HCT116 (cell line): ENCODE measurements at regions not wholly inside any gene's neighbourhood (a gene's known extent, or its start where the extent isn't known, plus 50 kb on each side); places are given as distances from the start of the nearest gene placed in this dataset.

Source experiments
- ATAC-seq: fragments of 200-7000 bp; cut with Tn5 transposase; 2 replicates; pipeline ENCODE4 v1.9.1; 2020; ENCODE audit warnings: mild to moderate bottlenecking, moderate library complexity
- BruUV-seq: library from RNA; stranded (reverse); fragments of 400-500 nt; replicated peaks from 2 replicates; lab custom pipeline; 2021; lab: Mats Ljungman, UMichigan
- CTCF ChIA-PET: fragments of 300-600 bp; sonication (Branson Sonifier 250); formaldehyde crosslinking; loops from one replicate; lab custom pipeline; 2021; ENCODE audit warnings: antibody characterized with exemption; lab: Charles Lee
- POLR2A ChIA-PET: fragments of 300-600, 350-600 bp; sonication (Branson Sonifier 250); formaldehyde crosslinking; loops from one replicate; lab custom pipeline; 2021; ENCODE audit warnings: antibody characterized with exemption; lab: Charles Lee
- RAD21 ChIA-PET, 2 experiments: fragments of 300-600 bp; sonication (Branson Sonifier 250); formaldehyde crosslinking; loops; one replicate each; lab custom pipeline; 2023; ENCODE audit warnings: low total read pairs in 2 of 2; ENCODE audit not compliant: uncharacterized antibody in 2 of 2, unreplicated experiment in 2 of 2, low non-redundant PET in 1 of 2; lab: Charles Lee
- DNase-seq: peaks from one replicate; pipeline ENCODE4 v3.0.0-alpha.2; 2010; ENCODE audit warnings: low read depth, low spot score
- H2AFZ ChIP-seq: fragments of 200-600 bp; shearing (Covaris generic), sonication (generic); 2 replicates; pipeline ENCODE4 v1.6.1; 2017; ENCODE audit warnings: low read depth, mixed run types, mixed read lengths, antibody characterized with exemption, low read length; ENCODE audit not compliant: poor library complexity, severe bottlenecking
- H3K27ac ChIP-seq: 2 replicates; pipeline ENCODE4 v1.5.1; 2012; ENCODE audit warnings: low read depth, low read length
- H3K27me3 ChIP-seq: fragments of 200-600 bp; sonication (generic); 2 replicates; pipeline ENCODE4 v1.6.1; 2016; ENCODE audit warnings: mixed run types, low read length, mixed read lengths; ENCODE audit not compliant: insufficient read depth
- H3K36me3 ChIP-seq, 2 experiments: fragments of 200-500 bp in 1 of 2; fragments of 200-600 bp in 1 of 2; sonication (Bioruptor generic) in 1 of 2; sonication (generic) in 1 of 2; 2 replicates each; pipeline versions ENCODE4 v1.5.1 to v1.6.1; 2014 to 2016; ENCODE audit warnings: low read length in 2 of 2, inconsistent platforms in 1 of 2, mixed read lengths in 1 of 2, mixed run types in 1 of 2; ENCODE audit not compliant: insufficient read depth in 2 of 2, control insufficient read depth in 1 of 2
- H3K4me1 ChIP-seq, 2 experiments: fragments of 200-600 bp in 1 of 2; sonication (generic) in 1 of 2; 2 replicates each; pipeline versions ENCODE4 v1.5.1 to v1.6.1; 2012 to 2017; ENCODE audit warnings: low read length in 2 of 2, inconsistent platforms in 1 of 2, mild to moderate bottlenecking in 1 of 2, mixed read lengths in 1 of 2, mixed run types in 1 of 2, moderate library complexity in 1 of 2; ENCODE audit not compliant: insufficient read depth in 2 of 2, control insufficient read depth in 1 of 2
- H3K4me2 ChIP-seq: fragments of 200-600 bp; sonication (generic); 2 replicates; pipeline ENCODE4 v1.6.1; 2017; ENCODE audit warnings: mixed run types, low read length, mixed read lengths
- H3K4me3 ChIP-seq, 2 experiments: fragments of 200-600 bp in 1 of 2; sonication (generic) in 1 of 2; replicated peaks in 1 of 2; 2 replicates each; pipeline ENCODE4 v1.5.1; 2011 to 2016; ENCODE audit warnings: low read length in 2 of 2, control low read depth in 1 of 2, low read depth in 1 of 2, mild to moderate bottlenecking in 1 of 2, mixed read lengths in 1 of 2, mixed run types in 1 of 2
- H3K79me2 ChIP-seq: fragments of 200-600 bp; sonication (generic); 2 replicates; pipeline ENCODE4 v1.6.1; 2017; ENCODE audit warnings: mild to moderate bottlenecking, mixed run types, low read length, moderate library complexity, mixed read lengths; ENCODE audit not compliant: insufficient read depth
- H3K9ac ChIP-seq: fragments of 200-600 bp; sonication (generic); 2 replicates; pipeline ENCODE4 v1.6.1; 2016; ENCODE audit warnings: low read length, mixed read lengths
- H3K9me2 ChIP-seq: fragments of 200-600 bp; sonication (generic), shearing (Covaris generic); 2 replicates; pipeline ENCODE4 v1.6.1; 2017; ENCODE audit warnings: mixed run types, mild to moderate bottlenecking, moderate library complexity; ENCODE audit not compliant: insufficient read depth
- H3K9me3 ChIP-seq, 2 experiments: fragments of 200-500 bp in 1 of 2; fragments of 200-600 bp in 1 of 2; sonication (Bioruptor generic) in 1 of 2; sonication (generic) in 1 of 2; 2 replicates each; pipeline ENCODE4 v1.6.1; 2014 to 2017; ENCODE audit warnings: low read length in 2 of 2, mixed read lengths in 2 of 2, inconsistent platforms in 1 of 2, low read depth in 1 of 2, mild to moderate bottlenecking in 1 of 2, mixed run types in 1 of 2, moderate library complexity in 1 of 2; ENCODE audit not compliant: control insufficient read depth in 1 of 2, insufficient read depth in 1 of 2
- H4K20me1 ChIP-seq: fragments of 200-600 bp; sonication (generic), shearing (Covaris generic); 2 replicates; pipeline ENCODE4 v1.6.1; 2017; ENCODE audit warnings: mixed run types, mild to moderate bottlenecking, moderate library complexity; ENCODE audit not compliant: insufficient read depth
- CBX3 ChIP-seq: IDR thresholded peaks from 2 replicates; pipeline ENCODE4 v1.6.1; 2012; ENCODE audit warnings: low read depth
- CEBPB ChIP-seq: IDR thresholded peaks from 2 replicates; pipeline ENCODE4 v1.6.1; 2012; ENCODE audit warnings: low read depth
- EGR1 ChIP-seq: IDR thresholded peaks from 2 replicates; pipeline ENCODE4 v1.6.1; 2012; ENCODE audit warnings: low read depth
- ELF1 ChIP-seq: IDR thresholded peaks from 2 replicates; pipeline ENCODE4 v1.6.1; 2012; ENCODE audit warnings: low read depth, borderline replicate concordance
- EZH2 ChIP-seq: fragments of 200-600 bp; sonication (generic); IDR thresholded peaks from 2 replicates; pipeline ENCODE4 v1.6.1; 2017; ENCODE audit warnings: antibody characterized with exemption, mixed run types
- FOSL1 ChIP-seq: IDR thresholded peaks from 2 replicates; pipeline ENCODE4 v1.6.1; 2012; ENCODE audit warnings: low read depth
- JUND ChIP-seq: IDR thresholded peaks from 2 replicates; pipeline ENCODE4 v1.6.1; 2012
- POLR2A ChIP-seq: IDR thresholded peaks from 2 replicates; pipeline ENCODE4 v1.7.0; 2011; ENCODE audit warnings: borderline replicate concordance; ENCODE audit not compliant: insufficient read depth, insufficient read length; ENCODE audit errors: extremely low read depth
- POLR2AphosphoS5 ChIP-seq: IDR thresholded peaks from 2 replicates; pipeline ENCODE4 v1.6.1; 2011; ENCODE audit warnings: mild to moderate bottlenecking, low read depth, low read length, moderate library complexity
- RAD21 ChIP-seq: IDR thresholded peaks from 2 replicates; pipeline ENCODE4 v1.6.1; 2012; ENCODE audit warnings: low read depth, mild to moderate bottlenecking
- SIN3A ChIP-seq: IDR thresholded peaks from 2 replicates; pipeline ENCODE4 v1.6.1; 2012; ENCODE audit warnings: low read depth
- SRF ChIP-seq: IDR thresholded peaks from 2 replicates; pipeline ENCODE4 v1.6.1; 2012; ENCODE audit warnings: low read depth
- TCF7L2 ChIP-seq: IDR thresholded peaks from 2 replicates; pipeline ENCODE4 v1.7.0; 2011; ENCODE audit warnings: borderline replicate concordance, inconsistent platforms; ENCODE audit not compliant: insufficient read depth, insufficient read length; ENCODE audit errors: extremely low read depth
- YY1 ChIP-seq: IDR thresholded peaks from 2 replicates; pipeline ENCODE4 v1.6.1; 2011; ENCODE audit warnings: low read length, low read depth, moderate library complexity, mild to moderate bottlenecking; ENCODE audit not compliant: insufficient replicate concordance; ENCODE audit errors: extremely low read depth
- ZFX ChIP-seq: fragments of 450-650 bp; IDR thresholded peaks from 2 replicates; pipeline ENCODE4 v1.6.1; 2017
- ZNF274 ChIP-seq: fragments of 200-500 bp; sonication (Bioruptor generic); IDR thresholded peaks from 2 replicates; pipeline ENCODE4 v1.6.1; 2014; ENCODE audit warnings: mild to moderate bottlenecking, low read depth, low read length, inconsistent platforms
- intact Hi-C: fragments of 100-400 bp; cut with micrococcal nuclease; formaldehyde crosslinking; loops from 2 replicates; pipeline ENCODE4 v1.10.0; 2022
- TF ChIP-seq, protein P1 (sequence below): IDR thresholded peaks from 2 replicates; pipeline ENCODE4 v1.6.1; 2012; ENCODE audit warnings: low read depth
- TF ChIP-seq, protein P2 (sequence below), 3 experiments: fragments of 200-600 bp in 1 of 3; sonication (generic) in 1 of 3; IDR thresholded peaks in 2 of 3; conservative IDR thresholded peaks in 1 of 3; 2 replicates each; pipeline ENCODE4 v1.5.1; 2012 to 2017; ENCODE audit warnings: low read depth in 2 of 3, low read length in 2 of 3, antibody characterized with exemption in 1 of 3, borderline replicate concordance in 1 of 3, control low read depth in 1 of 3, mild to moderate bottlenecking in 1 of 3, mixed read lengths in 1 of 3, mixed run types in 1 of 3, moderate library complexity in 1 of 3; ENCODE audit not compliant: insufficient read depth in 1 of 3
- TF ChIP-seq, protein P3 (sequence below): IDR thresholded peaks from 2 replicates; pipeline ENCODE4 v1.6.1; 2012
- TF ChIP-seq, protein P4 (sequence below): IDR thresholded peaks from 2 replicates; pipeline ENCODE4 v1.6.1; 2011; ENCODE audit warnings: mild to moderate bottlenecking, low read length, moderate library complexity; ENCODE audit not compliant: insufficient replicate concordance; ENCODE audit errors: extremely low read depth

DNA sequence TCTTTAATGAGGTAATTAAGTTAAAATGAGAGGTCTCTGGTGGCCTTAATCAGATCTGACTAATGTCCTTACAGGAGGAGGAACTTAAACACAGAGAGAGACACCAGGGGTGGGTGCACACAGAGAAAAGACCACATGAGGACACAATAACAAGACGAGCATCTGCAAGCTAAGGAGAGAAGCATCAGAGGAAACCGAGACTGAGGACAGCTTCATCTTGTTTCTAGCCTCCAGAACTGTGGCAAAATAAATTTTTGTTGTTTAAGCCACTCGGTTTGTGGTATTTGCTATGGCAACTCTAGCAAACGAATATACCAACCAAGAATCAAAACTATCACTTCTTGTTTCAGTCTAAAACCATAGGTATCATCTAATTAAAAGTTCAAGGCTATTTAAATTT lies 400.1 kb downstream of the PID1 start:
- DNase-seq, result no peak
- ChIA-PET RAD21 (no interaction called here), CTCF (no interaction called here), POLR2A (no interaction called here)
- TF ChIP-seq, protein P1, sequence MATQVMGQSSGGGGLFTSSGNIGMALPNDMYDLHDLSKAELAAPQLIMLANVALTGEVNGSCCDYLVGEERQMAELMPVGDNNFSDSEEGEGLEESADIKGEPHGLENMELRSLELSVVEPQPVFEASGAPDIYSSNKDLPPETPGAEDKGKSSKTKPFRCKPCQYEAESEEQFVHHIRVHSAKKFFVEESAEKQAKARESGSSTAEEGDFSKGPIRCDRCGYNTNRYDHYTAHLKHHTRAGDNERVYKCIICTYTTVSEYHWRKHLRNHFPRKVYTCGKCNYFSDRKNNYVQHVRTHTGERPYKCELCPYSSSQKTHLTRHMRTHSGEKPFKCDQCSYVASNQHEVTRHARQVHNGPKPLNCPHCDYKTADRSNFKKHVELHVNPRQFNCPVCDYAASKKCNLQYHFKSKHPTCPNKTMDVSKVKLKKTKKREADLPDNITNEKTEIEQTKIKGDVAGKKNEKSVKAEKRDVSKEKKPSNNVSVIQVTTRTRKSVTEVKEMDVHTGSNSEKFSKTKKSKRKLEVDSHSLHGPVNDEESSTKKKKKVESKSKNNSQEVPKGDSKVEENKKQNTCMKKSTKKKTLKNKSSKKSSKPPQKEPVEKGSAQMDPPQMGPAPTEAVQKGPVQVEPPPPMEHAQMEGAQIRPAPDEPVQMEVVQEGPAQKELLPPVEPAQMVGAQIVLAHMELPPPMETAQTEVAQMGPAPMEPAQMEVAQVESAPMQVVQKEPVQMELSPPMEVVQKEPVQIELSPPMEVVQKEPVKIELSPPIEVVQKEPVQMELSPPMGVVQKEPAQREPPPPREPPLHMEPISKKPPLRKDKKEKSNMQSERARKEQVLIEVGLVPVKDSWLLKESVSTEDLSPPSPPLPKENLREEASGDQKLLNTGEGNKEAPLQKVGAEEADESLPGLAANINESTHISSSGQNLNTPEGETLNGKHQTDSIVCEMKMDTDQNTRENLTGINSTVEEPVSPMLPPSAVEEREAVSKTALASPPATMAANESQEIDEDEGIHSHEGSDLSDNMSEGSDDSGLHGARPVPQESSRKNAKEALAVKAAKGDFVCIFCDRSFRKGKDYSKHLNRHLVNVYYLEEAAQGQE, result no peak
- TF ChIP-seq EZH2 (no peak), CEBPB (no peak), FOSL1 (no peak), EGR1 (no peak), ZFX (no peak), POLR2AphosphoS5 (no peak), SRF (no peak), ELF1 (no peak), POLR2A (no peak), CBX3 (no peak), RAD21 (no peak), TCF7L2 (no peak), YY1 (no peak), JUND (no peak), ZNF274 (no peak), SIN3A (no peak)
- TF ChIP-seq, protein P2, sequence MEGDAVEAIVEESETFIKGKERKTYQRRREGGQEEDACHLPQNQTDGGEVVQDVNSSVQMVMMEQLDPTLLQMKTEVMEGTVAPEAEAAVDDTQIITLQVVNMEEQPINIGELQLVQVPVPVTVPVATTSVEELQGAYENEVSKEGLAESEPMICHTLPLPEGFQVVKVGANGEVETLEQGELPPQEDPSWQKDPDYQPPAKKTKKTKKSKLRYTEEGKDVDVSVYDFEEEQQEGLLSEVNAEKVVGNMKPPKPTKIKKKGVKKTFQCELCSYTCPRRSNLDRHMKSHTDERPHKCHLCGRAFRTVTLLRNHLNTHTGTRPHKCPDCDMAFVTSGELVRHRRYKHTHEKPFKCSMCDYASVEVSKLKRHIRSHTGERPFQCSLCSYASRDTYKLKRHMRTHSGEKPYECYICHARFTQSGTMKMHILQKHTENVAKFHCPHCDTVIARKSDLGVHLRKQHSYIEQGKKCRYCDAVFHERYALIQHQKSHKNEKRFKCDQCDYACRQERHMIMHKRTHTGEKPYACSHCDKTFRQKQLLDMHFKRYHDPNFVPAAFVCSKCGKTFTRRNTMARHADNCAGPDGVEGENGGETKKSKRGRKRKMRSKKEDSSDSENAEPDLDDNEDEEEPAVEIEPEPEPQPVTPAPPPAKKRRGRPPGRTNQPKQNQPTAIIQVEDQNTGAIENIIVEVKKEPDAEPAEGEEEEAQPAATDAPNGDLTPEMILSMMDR (IDR thresholded peaks at IDR 0.05 in 2 of 3, conservative IDR thresholded peaks at IDR 0.05 in 1 of 3; ENCODE audit: borderline replicate concordance in 1 of 3, insufficient read depth in 1 of 3, low read depth in 2 of 3, low read length in 2 of 3), result no peak
- TF ChIP-seq, protein P3, sequence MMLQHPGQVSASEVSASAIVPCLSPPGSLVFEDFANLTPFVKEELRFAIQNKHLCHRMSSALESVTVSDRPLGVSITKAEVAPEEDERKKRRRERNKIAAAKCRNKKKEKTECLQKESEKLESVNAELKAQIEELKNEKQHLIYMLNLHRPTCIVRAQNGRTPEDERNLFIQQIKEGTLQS, result no peak
- TF ChIP-seq, protein P4, sequence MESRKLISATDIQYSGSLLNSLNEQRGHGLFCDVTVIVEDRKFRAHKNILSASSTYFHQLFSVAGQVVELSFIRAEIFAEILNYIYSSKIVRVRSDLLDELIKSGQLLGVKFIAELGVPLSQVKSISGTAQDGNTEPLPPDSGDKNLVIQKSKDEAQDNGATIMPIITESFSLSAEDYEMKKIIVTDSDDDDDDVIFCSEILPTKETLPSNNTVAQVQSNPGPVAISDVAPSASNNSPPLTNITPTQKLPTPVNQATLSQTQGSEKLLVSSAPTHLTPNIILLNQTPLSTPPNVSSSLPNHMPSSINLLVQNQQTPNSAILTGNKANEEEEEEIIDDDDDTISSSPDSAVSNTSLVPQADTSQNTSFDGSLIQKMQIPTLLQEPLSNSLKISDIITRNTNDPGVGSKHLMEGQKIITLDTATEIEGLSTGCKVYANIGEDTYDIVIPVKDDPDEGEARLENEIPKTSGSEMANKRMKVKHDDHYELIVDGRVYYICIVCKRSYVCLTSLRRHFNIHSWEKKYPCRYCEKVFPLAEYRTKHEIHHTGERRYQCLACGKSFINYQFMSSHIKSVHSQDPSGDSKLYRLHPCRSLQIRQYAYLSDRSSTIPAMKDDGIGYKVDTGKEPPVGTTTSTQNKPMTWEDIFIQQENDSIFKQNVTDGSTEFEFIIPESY, result no peak
- Histone ChIP-seq H3K9me2 (no peaks in the 10 kb centered on the region), H3K9ac (no peak overlapping the region), H3K4me1 (no peaks in the 10 kb centered on the region), H3K9me3 (no peaks in the 10 kb centered on the region), H3K4me3 (no peak overlapping the region), H3K36me3 (no peaks in the 10 kb centered on the region), H2AFZ (no peak overlapping the region), H3K27ac (no peak overlapping the region), H3K27me3 (no peaks in the 10 kb centered on the region), H4K20me1 (no peaks in the 10 kb centered on the region), H3K4me2 (no peak overlapping the region), H3K79me2 (no peaks in the 10 kb centered on the region)
- intact Hi-C loops, result no loop called here
- no TSS peak for BruUV-seq
- no peak for ATAC-seq
